IMR-90 (cell line): ENCODE measurements at regions not wholly inside any gene's neighbourhood (a gene's known extent, or its start where the extent isn't known, plus 50 kb on each side); places are given as distances from the start of the nearest gene placed in this dataset.

Source experiments
- ATAC-seq: fragments of 200-7000 bp; cut with Tn5 transposase; 2 replicates; pipeline ENCODE4 v1.9.1; 2020; ENCODE audit warnings: low read depth, mild to moderate bottlenecking, moderate library complexity
- BruUV-seq: library from RNA; stranded (reverse); fragments of 400-500 nt; replicated peaks from 2 replicates; lab custom pipeline; 2021; lab: Mats Ljungman, UMichigan
- CTCF ChIA-PET: fragments of 300-600 bp; formaldehyde crosslinking; extraction: SDS; loops from one replicate; lab custom pipeline; 2021; ENCODE audit warnings: antibody characterized with exemption; lab: Yijun Ruan, JAX
- POLR2A ChIA-PET: fragments of 300-600 bp; sonication (Branson Sonifier 250); formaldehyde crosslinking; loops from one replicate; lab custom pipeline; 2022; ENCODE audit warnings: antibody characterized with exemption; ENCODE audit not compliant: unreplicated experiment; lab: Charles Lee
- DNase-seq: peaks from one replicate; pipeline ENCODE4 v3.0.0; 2013
- H2AFZ ChIP-seq: replicated peaks from 2 replicates; pipeline ENCODE3; 2013; ENCODE audit warnings: low read length, mild to moderate bottlenecking; ENCODE audit not compliant: poor library complexity
- H2AK5ac ChIP-seq: 2 replicates; pipeline ENCODE4 v1.6.1; 2013; ENCODE audit warnings: low read depth, low read length, inconsistent platforms
- H2AK9ac ChIP-seq: replicated peaks from 2 replicates; pipeline ENCODE3; 2013; ENCODE audit warnings: mild to moderate bottlenecking, low read depth, low read length, moderate library complexity; ENCODE audit not compliant: poor library complexity
- H2BK120ac ChIP-seq: 2 replicates; pipeline ENCODE4 v1.6.1; 2013; ENCODE audit warnings: low read depth, low read length, inconsistent platforms
- H2BK15ac ChIP-seq: 3 replicates; pipeline ENCODE4 v1.6.1; 2013; ENCODE audit warnings: low read depth, low read length, inconsistent platforms
- H2BK20ac ChIP-seq: 2 replicates; pipeline ENCODE4 v1.6.1; 2013; ENCODE audit warnings: low read depth, mild to moderate bottlenecking, inconsistent platforms, low read length, moderate library complexity
- H2BK5ac ChIP-seq: 2 replicates; pipeline ENCODE4 v1.6.1; 2013; ENCODE audit warnings: mild to moderate bottlenecking, low read depth, low read length, inconsistent platforms; ENCODE audit not compliant: poor library complexity, severe bottlenecking
- H3K14ac ChIP-seq: replicated peaks from 2 replicates; pipeline ENCODE4 v1.6.1; 2013; ENCODE audit warnings: low read depth, low read length, inconsistent platforms
- H3K18ac ChIP-seq: 2 replicates; pipeline ENCODE4 v1.6.1; 2013; ENCODE audit warnings: low read depth, low read length, control low read depth
- H3K23ac ChIP-seq: 2 replicates; pipeline ENCODE4 v1.6.1; 2013; ENCODE audit warnings: low read depth, low read length, inconsistent platforms
- H3K27ac ChIP-seq: 2 replicates; pipeline ENCODE4 v1.5.1; 2013; ENCODE audit warnings: mild to moderate bottlenecking, control low read depth, low read length; ENCODE audit not compliant: insufficient read depth
- H3K27me3 ChIP-seq: 2 replicates; pipeline ENCODE4 v1.6.1; 2013; ENCODE audit warnings: low read length; ENCODE audit not compliant: control insufficient read depth, insufficient read depth
- H3K36me3 ChIP-seq: 2 replicates; pipeline ENCODE4 v1.6.1; 2013; ENCODE audit warnings: low read length, mixed read lengths; ENCODE audit not compliant: control insufficient read depth, insufficient read depth
- H3K4ac ChIP-seq: 2 replicates; pipeline ENCODE4 v1.6.1; 2013; ENCODE audit warnings: low read depth, low read length, inconsistent platforms
- H3K4me1 ChIP-seq: 2 replicates; pipeline ENCODE4 v1.6.1; 2013; ENCODE audit warnings: low read length, mixed read lengths; ENCODE audit not compliant: control insufficient read depth, insufficient read depth
- H3K4me2 ChIP-seq: 2 replicates; pipeline ENCODE4 v1.6.1; 2013; ENCODE audit warnings: low read depth, mild to moderate bottlenecking, control low read depth, low read length, moderate library complexity
- H3K4me3 ChIP-seq: 2 replicates; pipeline ENCODE4 v1.5.1; 2013; ENCODE audit warnings: low read depth, mild to moderate bottlenecking, control low read depth, low read length, moderate library complexity; ENCODE audit not compliant: insufficient read depth
- H3K56ac ChIP-seq: 2 replicates; pipeline ENCODE4 v1.6.1; 2013; ENCODE audit warnings: low read length, inconsistent platforms; ENCODE audit not compliant: insufficient read depth; ENCODE audit errors: extremely low read depth
- H3K79me1 ChIP-seq, 2 experiments: 2 replicates each; pipeline ENCODE4 v1.6.1; 2013; ENCODE audit warnings: low read length in 2 of 2, inconsistent platforms in 1 of 2, low read depth in 1 of 2
- H3K9ac ChIP-seq: 2 replicates; pipeline ENCODE4 v1.6.1; 2013; ENCODE audit warnings: low read depth, low read length, control low read depth
- H3K9me1 ChIP-seq: 2 replicates; pipeline ENCODE4 v1.6.1; 2013; ENCODE audit warnings: low read length, inconsistent platforms; ENCODE audit not compliant: insufficient read depth
- H3K9me3 ChIP-seq: 2 replicates; pipeline ENCODE4 v1.6.1; 2013; ENCODE audit warnings: low read length; ENCODE audit not compliant: control insufficient read depth, insufficient read depth
- H4K20me1 ChIP-seq: 2 replicates; pipeline ENCODE4 v1.6.1; 2013; ENCODE audit warnings: low read length, inconsistent platforms; ENCODE audit not compliant: insufficient read depth
- H4K5ac ChIP-seq: 2 replicates; pipeline ENCODE4 v1.6.1; 2013; ENCODE audit warnings: mild to moderate bottlenecking, low read depth, low read length, control low read depth
- H4K8ac ChIP-seq, 2 experiments: 2 replicates each; pipeline ENCODE4 v1.6.1; 2013; ENCODE audit warnings: low read depth in 2 of 2, low read length in 2 of 2, control low read depth in 1 of 2, inconsistent platforms in 1 of 2
- H4K91ac ChIP-seq: 2 replicates; pipeline ENCODE4 v1.6.1; 2013; ENCODE audit warnings: low read depth, low read length, inconsistent platforms; ENCODE audit not compliant: insufficient read depth
- BHLHE40 ChIP-seq: fragments of 150-350 bp; IDR thresholded peaks from 2 replicates; pipeline ENCODE4 v1.6.1; 2016; ENCODE audit warnings: mild to moderate bottlenecking, low read depth, low read length
- CEBPB ChIP-seq: IDR thresholded peaks from 2 replicates; pipeline ENCODE4 v1.6.1; 2012; ENCODE audit warnings: low read depth, low read length, improper control_type of control experiment
- CHD1 ChIP-seq: IDR thresholded peaks from 2 replicates; pipeline ENCODE4 v1.6.1; 2012; ENCODE audit warnings: low read depth, low read length, improper control_type of control experiment
- FOS ChIP-seq: fragments of 150-350 bp; IDR thresholded peaks from 2 replicates; pipeline ENCODE4 v1.6.1; 2016; ENCODE audit warnings: low read depth, low read length
- MAFK ChIP-seq: IDR thresholded peaks from 2 replicates; pipeline ENCODE4 v1.6.1; 2012; ENCODE audit warnings: low read depth, low read length, improper control_type of control experiment
- MAZ ChIP-seq: IDR thresholded peaks from 2 replicates; pipeline ENCODE4 v1.6.1; 2012; ENCODE audit warnings: low read depth, mild to moderate bottlenecking, low read length, improper control_type of control experiment, moderate library complexity, borderline replicate concordance
- MXI1 ChIP-seq: IDR thresholded peaks from 2 replicates; pipeline ENCODE4 v1.6.1; 2012; ENCODE audit warnings: low read depth, mild to moderate bottlenecking, low read length, moderate library complexity, borderline replicate concordance
- NFE2L2 ChIP-seq: fragments of 150-350 bp; IDR thresholded peaks from 2 replicates; pipeline ENCODE4 v1.6.1; 2016; ENCODE audit warnings: low read depth, mild to moderate bottlenecking, low read length
- POLR2A ChIP-seq: IDR thresholded peaks from 2 replicates; pipeline ENCODE4 v1.6.1; 2012; ENCODE audit warnings: mild to moderate bottlenecking, low read depth, low read length
- RAD21 ChIP-seq: IDR thresholded peaks from 2 replicates; pipeline ENCODE4 v1.6.1; 2012; ENCODE audit warnings: low read length, improper control_type of control experiment
- RCOR1 ChIP-seq: IDR thresholded peaks from 2 replicates; pipeline ENCODE4 v1.6.1; 2012; ENCODE audit warnings: mild to moderate bottlenecking, low read length, improper control_type of control experiment; ENCODE audit not compliant: insufficient replicate concordance
- RFX5 ChIP-seq: IDR thresholded peaks from 2 replicates; pipeline ENCODE4 v1.8.0; 2012; ENCODE audit warnings: low read depth, mild to moderate bottlenecking, low read length, moderate library complexity
- SMC3 ChIP-seq: fragments of 150-350 bp; IDR thresholded peaks from 2 replicates; pipeline ENCODE4 v1.6.1; 2016; ENCODE audit warnings: low read depth, mild to moderate bottlenecking, antibody characterized with exemption, low read length, moderate library complexity
- dilution Hi-C: fragments of 300-500 bp; cut with HindIII; formaldehyde crosslinking; loops from one replicate; pipeline ENCODE4 v1.14.3; 2018; ENCODE audit warnings: low sequenced_read_pairs; ENCODE audit not compliant: unreplicated experiment
- in situ Hi-C: fragments of 300-500 bp; cut with MboI; formaldehyde crosslinking; loops from 3 replicates; pipeline ENCODE4 v1.14.3; 2019; ENCODE audit warnings: low sequenced_read_pairs, inconsistent platforms, mixed read lengths
- intact Hi-C: fragments of 100-400 bp; cut with micrococcal nuclease; formaldehyde crosslinking; loops from 2 replicates; pipeline ENCODE4 v1.10.0; 2022
- TF ChIP-seq, protein P1 (sequence below): conservative IDR thresholded peaks from 2 replicates; pipeline ENCODE4 v1.5.1; 2012; ENCODE audit warnings: mild to moderate bottlenecking, low read depth, low read length, improper control_type of control experiment
- TF ChIP-seq, protein P2 (sequence below): fragments of 150-350 bp; IDR thresholded peaks from 2 replicates; pipeline ENCODE4 v1.6.1; 2017; ENCODE audit warnings: mild to moderate bottlenecking, antibody characterized with exemption, low read length, low read depth
- TF ChIP-seq, protein P3 (sequence below): fragments of 150-350 bp; IDR thresholded peaks from 2 replicates; pipeline ENCODE4 v1.6.1; 2016; ENCODE audit warnings: low read depth, mild to moderate bottlenecking, low read length, moderate library complexity, borderline replicate concordance

DNA sequence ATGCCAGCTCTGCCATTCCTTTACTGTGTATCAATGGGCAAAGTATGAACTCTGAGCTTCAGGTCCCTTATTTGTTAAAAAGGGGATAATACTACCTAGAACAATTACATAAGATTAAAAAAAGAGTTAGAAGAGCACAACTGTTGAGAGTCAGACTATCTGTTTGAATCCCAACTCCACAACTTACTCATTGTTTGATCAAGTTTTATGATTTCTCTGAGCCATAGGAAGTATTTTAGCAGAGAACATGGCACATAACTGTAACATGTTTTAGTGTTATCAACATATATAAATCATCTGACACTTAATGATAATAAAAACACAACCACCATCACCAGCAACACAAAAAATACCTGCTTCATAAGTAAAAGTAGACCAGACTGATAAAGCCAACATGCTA lies 421.3 kb downstream of the ZFHX3 start:
- H3K18ac ChIP-seq = no peak overlapping the region
- no peak overlapping the region for H2AK5ac ChIP-seq
- H2AFZ ChIP-seq = no peak overlapping the region
- no peak overlapping the region for H2BK120ac ChIP-seq
- in situ Hi-C loops = no loop called here
- no peaks in the 10 kb centered on the region for H3K79me1 ChIP-seq
- H3K27ac ChIP-seq = no peak overlapping the region
- no peak for ATAC-seq
- no peak overlapping the region for H3K4ac ChIP-seq
- H4K91ac ChIP-seq = no peak overlapping the region
- H2BK5ac ChIP-seq = no peak overlapping the region
- H3K9ac ChIP-seq = no peak overlapping the region
- no peaks in the 10 kb centered on the region for H3K9me1 ChIP-seq
- no peak overlapping the region for H2BK20ac ChIP-seq
- BruUV-seq = no TSS peak
- H4K8ac ChIP-seq = no peak overlapping the region
- dilution Hi-C loops = no loop called here
- no peak overlapping the region for H2BK15ac ChIP-seq
- TF ChIP-seq MAFK (no peak), CEBPB (no peak), SMC3 (no peak), POLR2A (no peak), CHD1 (no peak), RAD21 (no peak), MXI1 (no peak), FOS (no peak), NFE2L2 (no peak), MAZ (no peak), RCOR1 (no peak), BHLHE40 (no peak), RFX5 (no peak)
- TF ChIP-seq, protein P1, sequence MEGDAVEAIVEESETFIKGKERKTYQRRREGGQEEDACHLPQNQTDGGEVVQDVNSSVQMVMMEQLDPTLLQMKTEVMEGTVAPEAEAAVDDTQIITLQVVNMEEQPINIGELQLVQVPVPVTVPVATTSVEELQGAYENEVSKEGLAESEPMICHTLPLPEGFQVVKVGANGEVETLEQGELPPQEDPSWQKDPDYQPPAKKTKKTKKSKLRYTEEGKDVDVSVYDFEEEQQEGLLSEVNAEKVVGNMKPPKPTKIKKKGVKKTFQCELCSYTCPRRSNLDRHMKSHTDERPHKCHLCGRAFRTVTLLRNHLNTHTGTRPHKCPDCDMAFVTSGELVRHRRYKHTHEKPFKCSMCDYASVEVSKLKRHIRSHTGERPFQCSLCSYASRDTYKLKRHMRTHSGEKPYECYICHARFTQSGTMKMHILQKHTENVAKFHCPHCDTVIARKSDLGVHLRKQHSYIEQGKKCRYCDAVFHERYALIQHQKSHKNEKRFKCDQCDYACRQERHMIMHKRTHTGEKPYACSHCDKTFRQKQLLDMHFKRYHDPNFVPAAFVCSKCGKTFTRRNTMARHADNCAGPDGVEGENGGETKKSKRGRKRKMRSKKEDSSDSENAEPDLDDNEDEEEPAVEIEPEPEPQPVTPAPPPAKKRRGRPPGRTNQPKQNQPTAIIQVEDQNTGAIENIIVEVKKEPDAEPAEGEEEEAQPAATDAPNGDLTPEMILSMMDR = no peak
- TF ChIP-seq, protein P2, sequence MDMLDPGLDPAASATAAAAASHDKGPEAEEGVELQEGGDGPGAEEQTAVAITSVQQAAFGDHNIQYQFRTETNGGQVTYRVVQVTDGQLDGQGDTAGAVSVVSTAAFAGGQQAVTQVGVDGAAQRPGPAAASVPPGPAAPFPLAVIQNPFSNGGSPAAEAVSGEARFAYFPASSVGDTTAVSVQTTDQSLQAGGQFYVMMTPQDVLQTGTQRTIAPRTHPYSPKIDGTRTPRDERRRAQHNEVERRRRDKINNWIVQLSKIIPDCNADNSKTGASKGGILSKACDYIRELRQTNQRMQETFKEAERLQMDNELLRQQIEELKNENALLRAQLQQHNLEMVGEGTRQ = no peak
- TF ChIP-seq, protein P3, sequence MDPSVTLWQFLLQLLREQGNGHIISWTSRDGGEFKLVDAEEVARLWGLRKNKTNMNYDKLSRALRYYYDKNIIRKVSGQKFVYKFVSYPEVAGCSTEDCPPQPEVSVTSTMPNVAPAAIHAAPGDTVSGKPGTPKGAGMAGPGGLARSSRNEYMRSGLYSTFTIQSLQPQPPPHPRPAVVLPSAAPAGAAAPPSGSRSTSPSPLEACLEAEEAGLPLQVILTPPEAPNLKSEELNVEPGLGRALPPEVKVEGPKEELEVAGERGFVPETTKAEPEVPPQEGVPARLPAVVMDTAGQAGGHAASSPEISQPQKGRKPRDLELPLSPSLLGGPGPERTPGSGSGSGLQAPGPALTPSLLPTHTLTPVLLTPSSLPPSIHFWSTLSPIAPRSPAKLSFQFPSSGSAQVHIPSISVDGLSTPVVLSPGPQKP = no peak
- no peaks in the 10 kb centered on the region for H3K9me3 ChIP-seq
- DNase-seq = no peak
- no peaks in the 10 kb centered on the region for H3K4me1 ChIP-seq
- intact Hi-C loops = no loop called here
- H3K23ac ChIP-seq = no peak overlapping the region
- no peak overlapping the region for H4K5ac ChIP-seq
- ChIA-PET CTCF (no interaction called here), POLR2A (no interaction called here)
- no peaks in the 10 kb centered on the region for H3K36me3 ChIP-seq
- no peak overlapping the region for H3K14ac ChIP-seq
- no peak overlapping the region for H3K4me3 ChIP-seq
- no peak overlapping the region for H3K4me2 ChIP-seq
- H3K27me3 ChIP-seq = no peaks in the 10 kb centered on the region
- no peak overlapping the region for H3K56ac ChIP-seq
- H4K20me1 ChIP-seq = no peaks in the 10 kb centered on the region
- no peak overlapping the region for H2AK9ac ChIP-seq
